K562 (cell line): ENCODE measurements at regions not wholly inside any gene's neighbourhood (a gene's known extent, or its start where the extent isn't known, plus 50 kb on each side); places are given as distances from the start of the nearest gene placed in this dataset.

Experiments
- ATAC-seq: fragments of 200-7000 bp; cut with Tn5 transposase; 3 replicates; pipeline ENCODE4 v1.9.1; 2020; ENCODE audit warnings: moderate library complexity
- BruUV-seq: library from RNA; stranded (reverse); fragments of 400-500 nt; replicated peaks from 2 replicates; lab custom pipeline; 2021; lab: Mats Ljungman, UMichigan
- CTCF ChIA-PET: fragments of 300-600 bp; formaldehyde crosslinking; extraction: SDS; loops from one replicate; lab custom pipeline; 2021; ENCODE audit warnings: low intra/inter-chr PET ratio; lab: Yijun Ruan, JAX
- POLR2A ChIA-PET: fragments of 300-600, 350-650 bp; sonication (Branson Sonifier 250); formaldehyde crosslinking; extraction: SDS; loops from one replicate; lab custom pipeline; 2021; ENCODE audit warnings: antibody characterized with exemption, inconsistent platforms; lab: Yijun Ruan, JAX
- DNase-seq, 4 experiments: peaks; one replicate each; pipeline versions ENCODE4 v3.0.0 to v3.0.0-alpha.2; 2011 to 2018; ENCODE audit warnings: low spot score in 3 of 4, mixed read lengths in 3 of 4; ENCODE audit errors: extremely low read depth in 1 of 4
- FAIRE-seq: peaks from 2 replicates; lab custom pipeline; 2011; peaks lifted over from hg19 to GRCh38; lab: Jason Lieb, UNC
- H2AFZ ChIP-seq: 2 replicates; pipeline ENCODE4 v1.6.0; 2011; ENCODE audit warnings: low read depth, low read length, control low read depth, inconsistent platforms
- H3K27ac ChIP-seq: fragments of 200-600 bp; 3 replicates; pipeline ENCODE4 v1.8.0; 2011; ENCODE audit warnings: low read depth, mild to moderate bottlenecking, control low read depth, inconsistent platforms, low read length, moderate library complexity, mixed read lengths; ENCODE audit errors: extremely low read depth
- H3K27me3 ChIP-seq, 2 experiments: fragments of 300-600 bp in 1 of 2; 2 replicates in 1 of 2; 3 replicates in 1 of 2; pipeline versions ENCODE4 v1.6.0 to v1.8.0; 2011; ENCODE audit warnings: inconsistent platforms in 2 of 2, low read length in 2 of 2, mild to moderate bottlenecking in 1 of 2, mixed read lengths in 1 of 2, moderate library complexity in 1 of 2; ENCODE audit not compliant: control insufficient read depth in 2 of 2, insufficient read depth in 2 of 2
- H3K36me3 ChIP-seq: fragments of 300-600 bp; 3 replicates; pipeline ENCODE4 v1.8.0; 2011; ENCODE audit warnings: mild to moderate bottlenecking, low read length, inconsistent platforms; ENCODE audit not compliant: control insufficient read depth, insufficient read depth
- H3K4me1 ChIP-seq, 2 experiments: fragments of 200-600 bp in 1 of 2; replicated peaks in 1 of 2; 2 replicates in 1 of 2; 3 replicates in 1 of 2; pipeline versions ENCODE4 v1.5.1 to v1.8.0; 2011; ENCODE audit warnings: inconsistent platforms in 2 of 2, low read length in 2 of 2, mild to moderate bottlenecking in 1 of 2, mixed read lengths in 1 of 2, moderate library complexity in 1 of 2; ENCODE audit not compliant: control insufficient read depth in 2 of 2, insufficient read depth in 2 of 2
- H3K4me2 ChIP-seq: 2 replicates; pipeline ENCODE4 v1.6.1; 2011; ENCODE audit warnings: low read length, control low read depth, inconsistent platforms, mixed read lengths; ENCODE audit not compliant: insufficient read depth
- H3K4me3 ChIP-seq: fragments of 200-600 bp; sonication (generic), shearing (Covaris generic); 2 replicates; pipeline ENCODE4 v1.5.1; 2016; ENCODE audit warnings: control low read depth, inconsistent platforms
- H3K79me2 ChIP-seq: fragments of 200-600 bp; 3 replicates; pipeline ENCODE4 v1.8.0; 2011; ENCODE audit warnings: low read length, inconsistent platforms; ENCODE audit not compliant: control insufficient read depth, insufficient read depth
- H3K9ac ChIP-seq, 2 experiments: 2 replicates each; pipeline versions ENCODE4 v1.6.0 to v1.6.1; 2011; ENCODE audit warnings: low read depth in 2 of 2, low read length in 2 of 2, control low read depth in 1 of 2, inconsistent platforms in 1 of 2, mild to moderate bottlenecking in 1 of 2, mixed read lengths in 1 of 2; ENCODE audit not compliant: insufficient read depth in 1 of 2
- H3K9me1 ChIP-seq: one replicate; pipeline ENCODE4 v1.6.0; 2011; ENCODE audit warnings: inconsistent platforms, mild to moderate bottlenecking, low read length, moderate library complexity; ENCODE audit not compliant: control insufficient read depth, insufficient read depth
- H3K9me3 ChIP-seq: replicated peaks from 2 replicates; pipeline ENCODE4 v1.5.1; 2011; ENCODE audit warnings: low read depth, low read length, inconsistent platforms; ENCODE audit not compliant: control insufficient read depth, insufficient read depth
- H4K20me1 ChIP-seq: replicated peaks from 2 replicates; pipeline ENCODE4 v1.6.1; 2011; ENCODE audit warnings: low read length, inconsistent platforms, mixed read lengths; ENCODE audit not compliant: control insufficient read depth, insufficient read depth
- C11orf30 ChIP-seq: fragments of 450-650 bp; IDR thresholded peaks from 2 replicates; pipeline ENCODE4 v1.6.1; 2016; ENCODE audit warnings: low read depth, mild to moderate bottlenecking
- DLX4 ChIP-seq: fragments of 250-450 bp; sonication (Bioruptor Pico); IDR thresholded peaks from 2 replicates; pipeline ENCODE4 v1.6.1; 2021; ENCODE audit warnings: mild to moderate bottlenecking
- JUNB ChIP-seq: fragments of 450-650 bp; formaldehyde crosslinking; conservative IDR thresholded peaks from 2 replicates; pipeline ENCODE4 v1.4.0; 2020; ENCODE audit warnings: mild to moderate bottlenecking
- KLF1 ChIP-seq: fragments of 450-650 bp; IDR thresholded peaks from 2 replicates; pipeline ENCODE4 v1.6.1; 2016; ENCODE audit warnings: missing genetic modification characterization, missing compliant biosample characterization
- MAFG ChIP-seq: fragments of 450-650 bp; conservative IDR thresholded peaks from 2 replicates; pipeline ENCODE4 v1.6.1; 2016; ENCODE audit warnings: missing genetic modification characterization, missing compliant biosample characterization
- SAP30 ChIP-seq: fragments of 200-600 bp; sonication (generic); IDR thresholded peaks from 2 replicates; pipeline ENCODE4 v1.6.1; 2012; ENCODE audit warnings: borderline replicate concordance, low read depth, mild to moderate bottlenecking, moderate library complexity, low read length, control low read depth, inconsistent platforms; ENCODE audit not compliant: insufficient read depth, poor library complexity, severe bottlenecking
- SMC3 ChIP-seq: conservative IDR thresholded peaks from 2 replicates; pipeline ENCODE4 v1.6.1; 2011; ENCODE audit warnings: low read depth, low read length, improper control_type of control experiment; ENCODE audit not compliant: insufficient read depth
- THRAP3 ChIP-seq: fragments of 450-650 bp; IDR thresholded peaks from 2 replicates; pipeline ENCODE4 v1.6.1; 2016; ENCODE audit warnings: mild to moderate bottlenecking, inconsistent platforms, borderline replicate concordance
- ZFP30 ChIP-seq: fragments of 250-450 bp; sonication (Bioruptor Pico); IDR thresholded peaks from 2 replicates; pipeline ENCODE4 v1.8.0; 2022; ENCODE audit warnings: moderate library complexity, mild to moderate bottlenecking, inconsistent platforms, borderline replicate concordance
- ZNF316 ChIP-seq: fragments of 450-650 bp; IDR thresholded peaks from 2 replicates; pipeline ENCODE4 v1.6.1; 2016
- WGBS: fragments of 100-300 bp; shearing (Covaris generic); methylation state at CpG from one replicate; pipeline ENCODE4 v1.1.6; 2016; ENCODE audit warnings: low coverage, mixed read lengths; ENCODE audit not compliant: insufficient coverage; ENCODE audit errors: missing lambda C conversion rate; 5-methylcytosine and 5-hydroxymethylcytosine counted together
- in situ Hi-C: fragments of 300-500 bp; cut with MboI; formaldehyde crosslinking; loops from 4 replicates; pipeline ENCODE4 v1.15.0; 2018; ENCODE audit warnings: inconsistent platforms, mixed read lengths
- intact Hi-C: fragments of 100-400 bp; cut with micrococcal nuclease; formaldehyde crosslinking; loops from 2 replicates; pipeline ENCODE4 v1.14.2; 2022
- TF ChIP-seq, protein P1 (sequence below): fragments of 450-650 bp; IDR thresholded peaks from 2 replicates; pipeline ENCODE4 v1.6.1; 2014; ENCODE audit warnings: low read depth, mild to moderate bottlenecking, moderate library complexity, borderline replicate concordance
- TF ChIP-seq, protein P2 (sequence below): sonication (generic); formaldehyde crosslinking; IDR thresholded peaks from 2 replicates; pipeline ENCODE4 v1.8.0; 2022; ENCODE audit warnings: mild to moderate bottlenecking, missing genetic modification reagents

- no peak for FAIRE-seq
Observed at GRCh38 chr2:164112105-164112504, 376.3 kb upstream of the FIGN start.

DNA sequence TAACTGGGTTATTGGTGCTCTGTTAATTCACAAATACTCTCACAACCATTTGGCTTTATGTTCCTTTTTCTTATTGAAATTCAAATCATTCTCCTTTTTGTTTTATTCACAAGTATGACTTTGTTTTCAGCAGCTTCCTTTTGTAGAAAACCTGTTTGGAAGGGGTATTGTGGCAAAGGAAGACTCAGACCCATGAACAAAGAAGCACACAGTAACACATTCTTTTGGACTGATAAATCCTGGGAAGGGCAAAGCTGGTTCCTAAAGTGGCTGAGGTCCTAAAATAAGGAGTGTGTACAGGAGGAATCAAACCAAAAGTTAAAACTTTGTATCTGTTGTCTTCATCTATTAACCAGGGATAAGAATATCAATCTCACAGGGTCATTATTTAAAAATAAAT, 374.7 kb upstream of the FIGN start:
- no peak overlapping the region for H2AFZ ChIP-seq
- H3K36me3 ChIP-seq, result no peaks in the 10 kb centered on the region
- no peaks in the 10 kb centered on the region for H3K79me2 ChIP-seq
- no peak overlapping the region for H3K9ac ChIP-seq
- DNase-seq, result no peak
- POLR2A ChIA-PET, result interaction anchor here (0.8 kb wide), 1 partner anchor 14 kb away, joined by 4 read pairs; no protein-coding TSS in a partner anchor
- H3K4me2 ChIP-seq, result no peak overlapping the region
- intact Hi-C loops (no loop called here), in situ Hi-C loops (no loop called here)
- H3K27me3 ChIP-seq, result no peaks in the 10 kb centered on the region
- H3K27ac ChIP-seq, result no peak overlapping the region
- no peaks in the 10 kb centered on the region for H3K4me1 ChIP-seq
- H3K4me3 ChIP-seq, result no peak overlapping the region
- H4K20me1 ChIP-seq, result no peaks in the 10 kb centered on the region
- no peak for ATAC-seq
- no peaks in the 10 kb centered on the region; the same call in 1 of the 2 replicates for H3K9me3 ChIP-seq
- CTCF ChIA-PET, result no interaction called here
- FAIRE-seq, result no peak
- no TSS peak for BruUV-seq
- no peaks in the 10 kb centered on the region for H3K9me1 ChIP-seq
- no peak for TF ChIP-seq ZFP30 (CRISPR knock-in tag)
- TF ChIP-seq SAP30, result no peak
- no peak for TF ChIP-seq JUNB (CRISPR knock-in tag)
- TF ChIP-seq THRAP3, result no peak
- TF ChIP-seq, protein P1, sequence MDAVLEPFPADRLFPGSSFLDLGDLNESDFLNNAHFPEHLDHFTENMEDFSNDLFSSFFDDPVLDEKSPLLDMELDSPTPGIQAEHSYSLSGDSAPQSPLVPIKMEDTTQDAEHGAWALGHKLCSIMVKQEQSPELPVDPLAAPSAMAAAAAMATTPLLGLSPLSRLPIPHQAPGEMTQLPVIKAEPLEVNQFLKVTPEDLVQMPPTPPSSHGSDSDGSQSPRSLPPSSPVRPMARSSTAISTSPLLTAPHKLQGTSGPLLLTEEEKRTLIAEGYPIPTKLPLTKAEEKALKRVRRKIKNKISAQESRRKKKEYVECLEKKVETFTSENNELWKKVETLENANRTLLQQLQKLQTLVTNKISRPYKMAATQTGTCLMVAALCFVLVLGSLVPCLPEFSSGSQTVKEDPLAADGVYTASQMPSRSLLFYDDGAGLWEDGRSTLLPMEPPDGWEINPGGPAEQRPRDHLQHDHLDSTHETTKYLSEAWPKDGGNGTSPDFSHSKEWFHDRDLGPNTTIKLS, result no peak
- TF ChIP-seq KLF1 (tag), result no peak
- no peak for TF ChIP-seq DLX4 (CRISPR knock-in tag)
- TF ChIP-seq, protein P2, sequence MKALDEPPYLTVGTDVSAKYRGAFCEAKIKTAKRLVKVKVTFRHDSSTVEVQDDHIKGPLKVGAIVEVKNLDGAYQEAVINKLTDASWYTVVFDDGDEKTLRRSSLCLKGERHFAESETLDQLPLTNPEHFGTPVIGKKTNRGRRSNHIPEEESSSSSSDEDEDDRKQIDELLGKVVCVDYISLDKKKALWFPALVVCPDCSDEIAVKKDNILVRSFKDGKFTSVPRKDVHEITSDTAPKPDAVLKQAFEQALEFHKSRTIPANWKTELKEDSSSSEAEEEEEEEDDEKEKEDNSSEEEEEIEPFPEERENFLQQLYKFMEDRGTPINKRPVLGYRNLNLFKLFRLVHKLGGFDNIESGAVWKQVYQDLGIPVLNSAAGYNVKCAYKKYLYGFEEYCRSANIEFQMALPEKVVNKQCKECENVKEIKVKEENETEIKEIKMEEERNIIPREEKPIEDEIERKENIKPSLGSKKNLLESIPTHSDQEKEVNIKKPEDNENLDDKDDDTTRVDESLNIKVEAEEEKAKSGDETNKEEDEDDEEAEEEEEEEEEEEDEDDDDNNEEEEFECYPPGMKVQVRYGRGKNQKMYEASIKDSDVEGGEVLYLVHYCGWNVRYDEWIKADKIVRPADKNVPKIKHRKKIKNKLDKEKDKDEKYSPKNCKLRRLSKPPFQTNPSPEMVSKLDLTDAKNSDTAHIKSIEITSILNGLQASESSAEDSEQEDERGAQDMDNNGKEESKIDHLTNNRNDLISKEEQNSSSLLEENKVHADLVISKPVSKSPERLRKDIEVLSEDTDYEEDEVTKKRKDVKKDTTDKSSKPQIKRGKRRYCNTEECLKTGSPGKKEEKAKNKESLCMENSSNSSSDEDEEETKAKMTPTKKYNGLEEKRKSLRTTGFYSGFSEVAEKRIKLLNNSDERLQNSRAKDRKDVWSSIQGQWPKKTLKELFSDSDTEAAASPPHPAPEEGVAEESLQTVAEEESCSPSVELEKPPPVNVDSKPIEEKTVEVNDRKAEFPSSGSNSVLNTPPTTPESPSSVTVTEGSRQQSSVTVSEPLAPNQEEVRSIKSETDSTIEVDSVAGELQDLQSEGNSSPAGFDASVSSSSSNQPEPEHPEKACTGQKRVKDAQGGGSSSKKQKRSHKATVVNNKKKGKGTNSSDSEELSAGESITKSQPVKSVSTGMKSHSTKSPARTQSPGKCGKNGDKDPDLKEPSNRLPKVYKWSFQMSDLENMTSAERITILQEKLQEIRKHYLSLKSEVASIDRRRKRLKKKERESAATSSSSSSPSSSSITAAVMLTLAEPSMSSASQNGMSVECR (CRISPR knock-in tag), result no peak

More at GRCh38 chr2:164112105-164112504, 376.3 kb upstream of the FIGN start:
- in situ Hi-C loops (no loop called here), intact Hi-C loops (no loop called here)
- Histone ChIP-seq H3K9me3 (no peaks in the 10 kb centered on the region; the same call in 1 of the 2 replicates), H4K20me1 (no peaks in the 10 kb centered on the region), H3K4me1 (no peaks in the 10 kb centered on the region), H3K36me3 (no peaks in the 10 kb centered on the region), H3K27me3 (no peaks in the 10 kb centered on the region), H3K9me1 (no peaks in the 10 kb centered on the region), H3K9ac (no peak overlapping the region), H3K27ac (no peak overlapping the region), H3K4me2 (no peak overlapping the region), H3K79me2 (no peaks in the 10 kb centered on the region), H2AFZ (no peak overlapping the region), H3K4me3 (no peak overlapping the region)
- POLR2A ChIA-PET, result no interaction called here
- TF ChIP-seq C11orf30, result peak; percentile 25; the same call in 1 of the 2 replicates
- TF ChIP-seq MAFG (tag), result peak; percentile 36; the same call in 1 of the 2 replicates
- peak; percentile 30; the same call in 1 of the 2 replicates for TF ChIP-seq ZNF316
- no peak for TF ChIP-seq SMC3
- DNase-seq (no peak), ATAC-seq (no peak)
- no TSS peak for BruUV-seq
- CTCF ChIA-PET, result no interaction called here
- WGBS, result 0% methylated on average over 2 of the region's 2 CpGs
